SU-DHL-6 (cell line): ENCODE measurements at regions not wholly inside any gene's neighbourhood (a gene's known extent, or its start where the extent isn't known, plus 50 kb on each side); places are given as distances from the start of the nearest gene placed in this dataset.

Experiments used
- EZH2phosphoT487 ChIP-seq: fragments of 200-600 bp; sonication (generic), shearing (Covaris generic); conservative IDR thresholded peaks from 2 replicates; pipeline ENCODE4 v1.6.1; 2018; ENCODE audit warnings: mild to moderate bottlenecking, antibody characterized with exemption, low read length, moderate library complexity, mixed read lengths
- TF ChIP-seq, protein P1 (sequence below): fragments of 200-600 bp; sonication (generic); IDR thresholded peaks from one replicate; pipeline ENCODE4 v1.5.1; 2017; ENCODE audit warnings: antibody characterized with exemption, mild to moderate bottlenecking, low read length, moderate library complexity; ENCODE audit not compliant: insufficient read depth, poor library complexity, severe bottlenecking

- TF ChIP-seq, protein P1, sequence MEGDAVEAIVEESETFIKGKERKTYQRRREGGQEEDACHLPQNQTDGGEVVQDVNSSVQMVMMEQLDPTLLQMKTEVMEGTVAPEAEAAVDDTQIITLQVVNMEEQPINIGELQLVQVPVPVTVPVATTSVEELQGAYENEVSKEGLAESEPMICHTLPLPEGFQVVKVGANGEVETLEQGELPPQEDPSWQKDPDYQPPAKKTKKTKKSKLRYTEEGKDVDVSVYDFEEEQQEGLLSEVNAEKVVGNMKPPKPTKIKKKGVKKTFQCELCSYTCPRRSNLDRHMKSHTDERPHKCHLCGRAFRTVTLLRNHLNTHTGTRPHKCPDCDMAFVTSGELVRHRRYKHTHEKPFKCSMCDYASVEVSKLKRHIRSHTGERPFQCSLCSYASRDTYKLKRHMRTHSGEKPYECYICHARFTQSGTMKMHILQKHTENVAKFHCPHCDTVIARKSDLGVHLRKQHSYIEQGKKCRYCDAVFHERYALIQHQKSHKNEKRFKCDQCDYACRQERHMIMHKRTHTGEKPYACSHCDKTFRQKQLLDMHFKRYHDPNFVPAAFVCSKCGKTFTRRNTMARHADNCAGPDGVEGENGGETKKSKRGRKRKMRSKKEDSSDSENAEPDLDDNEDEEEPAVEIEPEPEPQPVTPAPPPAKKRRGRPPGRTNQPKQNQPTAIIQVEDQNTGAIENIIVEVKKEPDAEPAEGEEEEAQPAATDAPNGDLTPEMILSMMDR = no peak
- TF ChIP-seq EZH2phosphoT487 = no peak
Observed at GRCh38 chr7:140238778-140239652, 62.2 kb upstream of the KDM7A start.
